Stimulated activated naive CD4-positive, alpha-beta T cell treated with Interleukin-2 at 50 U/mL for 16 hours (primary cell): ENCODE measurements at regions not wholly inside any gene's neighbourhood (a gene's known extent, or its start where the extent isn't known, plus 50 kb on each side); places are given as distances from the start of the nearest gene placed in this dataset.
"Not testable (repeated sequence)": the region's sequence is repeated elsewhere in the genome, so short reads cannot be mapped to it uniquely, and the experiment has no call there.

Source experiments
- DNase-seq: peaks from one replicate; lab custom pipeline; 2025; lab: John Stamatoyannopoulos, UW

GRCh38 chr6:98333273-98333672 is 501.1 kb upstream of the POU3F2 start:
- no peak for DNase-seq

- no peak for DNase-seq
Measured at GRCh38 chr6:98335594-98335993, 498.8 kb upstream of the POU3F2 start.

DNA sequence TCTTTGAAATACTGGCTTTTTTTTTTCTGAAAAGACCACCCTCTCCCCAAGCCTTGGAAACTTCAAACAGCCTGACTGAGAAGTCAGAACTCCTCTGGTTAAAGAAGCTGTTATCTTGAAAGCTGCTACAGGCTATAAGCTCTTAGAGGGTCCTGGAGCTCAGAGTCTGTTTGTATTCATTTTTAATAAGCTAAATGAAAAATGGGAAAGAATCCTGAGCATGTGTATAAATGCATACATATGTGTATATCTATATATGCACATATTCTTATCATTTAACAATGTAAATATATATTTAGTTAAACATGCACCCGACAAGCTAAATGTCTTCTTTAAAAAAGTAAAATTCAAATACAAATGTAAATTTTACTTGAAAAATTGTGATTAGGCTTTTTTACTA is 494.9 kb upstream of the POU3F2 start:
- no peak for DNase-seq

GRCh38 chr6:98343004-98343403 is 491.4 kb upstream of the POU3F2 start:
- DNase-seq, result no peak

- DNase-seq, result no peak
Measured at GRCh38 chr6:98343797-98344196, 490.6 kb upstream of the POU3F2 start.

- DNase-seq, result no peak
Measured at GRCh38 chr6:98352348-98352747, 482.0 kb upstream of the POU3F2 start.

- DNase-seq, result no peak
Measured at GRCh38 chr6:98358173-98358572, 476.2 kb upstream of the POU3F2 start.

GRCh38 chr6:98366371-98366770 is 468.0 kb upstream of the POU3F2 start:
- no peak for DNase-seq

DNA sequence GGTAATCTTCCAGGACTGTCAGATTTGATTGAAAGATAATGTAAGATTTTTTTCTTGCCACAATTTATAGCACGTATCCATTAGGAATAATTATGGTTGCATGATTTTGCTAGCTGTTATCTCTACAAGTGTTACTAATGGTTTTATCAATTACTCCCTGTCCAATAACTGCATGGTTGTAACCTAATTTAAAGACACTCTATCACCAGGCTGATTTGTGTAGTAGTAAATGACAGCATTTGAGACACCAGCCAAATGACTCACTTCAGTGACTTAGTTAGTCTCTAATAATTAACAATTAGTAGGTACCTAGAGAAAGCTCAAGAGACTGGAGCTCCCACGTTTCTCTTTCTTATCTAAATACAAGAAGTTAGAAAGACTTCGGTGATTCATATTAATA is 453.8 kb upstream of the POU3F2 start:
- DNase-seq, result no peak

DNA sequence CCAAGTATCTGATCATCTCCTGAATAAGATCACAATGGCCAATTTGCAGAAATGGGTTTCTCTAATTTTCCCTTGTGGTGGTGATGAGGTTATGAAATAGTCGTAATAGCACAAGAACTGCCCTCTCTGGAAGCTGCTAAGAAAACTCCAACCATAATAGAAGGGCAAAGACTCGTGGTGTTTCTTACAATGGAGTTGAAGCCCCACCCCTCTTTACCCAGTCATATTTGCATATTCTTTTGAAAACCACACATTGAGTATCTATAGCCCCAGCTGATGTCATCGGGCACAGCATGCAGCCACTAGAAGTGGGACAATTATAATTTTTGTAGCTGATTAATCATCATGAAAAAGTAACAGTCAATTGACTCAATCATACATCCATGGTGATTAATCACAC is 452.1 kb upstream of the POU3F2 start:
- DNase-seq, result no peak

DNA sequence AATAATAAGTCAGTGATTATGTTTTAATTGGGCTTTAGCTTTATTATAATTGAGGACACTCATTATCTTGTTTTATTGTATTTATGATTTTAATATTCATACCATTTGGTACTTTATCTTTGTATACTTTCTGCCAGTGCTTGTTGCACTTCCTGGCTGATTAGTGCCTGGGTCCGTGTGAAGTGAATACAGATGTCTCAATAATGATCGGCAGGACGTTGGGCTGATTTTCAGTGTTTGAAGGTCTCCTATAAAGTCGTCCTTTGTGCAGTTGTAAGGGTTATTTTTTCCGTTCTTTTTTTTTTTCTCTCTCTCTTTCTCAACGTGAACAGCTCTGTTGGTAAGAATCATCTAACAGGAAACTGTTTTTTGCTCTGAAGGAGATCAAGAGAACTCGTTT is 450.0 kb upstream of the POU3F2 start:
- DNase-seq, result no peak

GRCh38 chr6:98384801-98385200 is 449.6 kb upstream of the POU3F2 start:
- DNase-seq, result no peak

DNA sequence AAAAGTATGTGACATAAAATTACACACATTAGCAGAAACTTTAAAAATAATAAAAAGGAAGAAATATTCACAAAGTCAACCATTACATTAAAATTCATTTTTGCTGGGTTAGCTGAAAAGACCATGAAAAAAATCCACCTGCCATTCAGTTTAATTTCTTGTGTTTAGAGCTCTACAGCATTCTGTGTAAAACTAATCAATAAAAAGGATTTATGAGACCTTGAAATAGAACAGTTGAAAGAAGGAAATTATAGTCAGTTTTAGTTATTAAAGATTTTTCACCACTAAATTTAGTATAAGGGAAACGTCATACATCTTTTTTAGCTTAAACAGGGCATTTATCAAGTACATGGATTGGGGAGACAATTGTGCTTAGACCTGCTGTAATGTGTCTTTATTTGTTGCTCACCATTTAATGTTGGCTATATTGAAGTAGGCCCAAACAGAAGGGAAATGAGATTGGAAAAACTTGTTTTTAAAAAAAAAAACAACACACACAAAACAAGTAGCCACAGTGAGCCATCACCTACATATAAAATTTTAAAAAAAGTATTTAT is 438.7 kb upstream of the POU3F2 start:
- DNase-seq, result no peak

GRCh38 chr6:98416027-98416426 is 418.3 kb upstream of the POU3F2 start:
- no peak for DNase-seq

DNA sequence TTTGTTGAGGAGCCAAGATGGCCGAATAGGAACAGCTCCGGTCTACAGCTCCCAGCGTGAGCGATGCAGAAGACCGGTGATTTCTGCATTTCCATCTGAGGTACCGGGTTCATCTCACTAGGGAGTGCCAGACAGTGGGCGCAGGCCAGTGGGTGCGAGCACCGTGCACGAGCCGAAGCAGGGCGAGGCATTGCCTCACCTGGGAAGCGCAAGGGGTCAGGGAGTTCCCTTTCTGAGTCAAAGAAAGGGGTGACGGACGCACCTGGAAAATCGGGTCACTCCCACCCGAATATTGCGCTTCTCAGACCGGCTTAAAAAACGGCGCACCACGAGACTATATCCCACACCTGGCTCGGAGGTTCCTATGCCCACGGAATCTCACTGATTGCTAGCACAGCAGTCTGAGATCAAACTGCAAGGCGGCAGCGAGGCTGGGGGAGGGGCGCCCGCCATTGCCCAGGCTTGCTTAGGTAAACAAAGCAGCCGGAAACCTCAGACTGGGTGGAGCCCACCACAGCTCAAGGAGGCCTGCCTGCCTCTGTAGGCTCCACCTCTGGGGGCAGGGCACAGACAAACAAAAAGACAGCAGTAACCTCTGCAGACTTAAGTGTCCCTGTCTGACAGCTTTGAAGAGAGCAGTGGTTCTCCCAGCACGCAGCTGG is 417.7 kb upstream of the POU3F2 start:
- not testable (repeated sequence) for DNase-seq

DNA sequence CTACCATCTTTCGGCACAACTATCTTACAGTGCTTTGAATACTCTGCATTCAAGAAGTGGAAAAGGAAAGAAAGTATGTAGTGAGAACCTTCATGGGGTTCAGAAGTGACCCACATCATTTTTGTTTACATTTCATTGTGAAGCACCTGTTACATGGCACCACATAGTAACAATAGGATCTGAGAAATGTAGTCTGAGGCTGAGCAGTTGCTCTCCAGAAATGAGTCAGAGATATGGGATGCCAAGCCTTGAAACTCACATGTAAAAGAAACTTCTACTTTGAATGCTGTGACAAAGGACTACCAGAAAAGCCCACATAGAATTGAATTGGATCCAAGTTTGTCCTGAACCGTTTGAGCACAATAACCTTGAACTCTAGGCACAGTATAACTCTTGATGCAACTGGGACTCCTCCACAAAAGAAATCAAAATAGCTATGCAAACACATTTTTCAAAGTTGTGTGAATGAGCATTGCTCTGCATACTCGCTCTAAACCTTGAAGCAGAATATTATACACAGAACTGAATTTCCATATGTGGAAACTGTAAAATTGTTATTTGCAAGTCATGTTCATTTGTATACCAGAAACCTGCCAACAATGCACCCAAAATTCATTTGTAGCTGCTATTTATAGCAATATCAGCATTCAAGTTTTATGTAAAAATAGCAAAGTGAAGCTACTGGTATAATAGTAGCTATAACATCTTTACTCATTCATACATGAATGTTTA is 400.9 kb upstream of the POU3F2 start:
- DNase-seq, result no peak

- no peak for DNase-seq
Measured at GRCh38 chr6:98443633-98444032, 390.7 kb upstream of the POU3F2 start.

DNA sequence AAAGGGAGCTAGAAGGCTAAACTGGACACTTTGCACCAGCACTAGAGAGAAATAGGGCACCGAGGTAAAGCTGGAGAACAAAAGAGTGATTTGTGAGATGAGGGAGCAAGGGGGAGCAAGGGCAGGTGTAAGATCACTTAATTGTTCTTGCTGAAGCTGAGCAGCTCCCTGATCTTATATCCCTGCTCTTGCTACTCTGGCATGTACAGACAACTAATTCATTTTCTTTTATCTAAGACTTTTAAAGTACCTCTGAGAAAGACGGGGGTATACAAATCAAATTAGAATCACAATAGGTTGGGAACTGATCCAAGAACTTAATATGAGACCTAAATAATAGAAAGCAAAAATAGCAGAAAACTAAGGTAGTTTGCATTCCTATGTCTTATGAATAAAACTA is 381.7 kb upstream of the POU3F2 start:
- no peak for DNase-seq

- DNase-seq, result no peak
Measured at GRCh38 chr6:98454809-98455322, 379.5 kb upstream of the POU3F2 start.

- no peak for DNase-seq
Measured at GRCh38 chr6:98458708-98459107, 375.7 kb upstream of the POU3F2 start.

DNA sequence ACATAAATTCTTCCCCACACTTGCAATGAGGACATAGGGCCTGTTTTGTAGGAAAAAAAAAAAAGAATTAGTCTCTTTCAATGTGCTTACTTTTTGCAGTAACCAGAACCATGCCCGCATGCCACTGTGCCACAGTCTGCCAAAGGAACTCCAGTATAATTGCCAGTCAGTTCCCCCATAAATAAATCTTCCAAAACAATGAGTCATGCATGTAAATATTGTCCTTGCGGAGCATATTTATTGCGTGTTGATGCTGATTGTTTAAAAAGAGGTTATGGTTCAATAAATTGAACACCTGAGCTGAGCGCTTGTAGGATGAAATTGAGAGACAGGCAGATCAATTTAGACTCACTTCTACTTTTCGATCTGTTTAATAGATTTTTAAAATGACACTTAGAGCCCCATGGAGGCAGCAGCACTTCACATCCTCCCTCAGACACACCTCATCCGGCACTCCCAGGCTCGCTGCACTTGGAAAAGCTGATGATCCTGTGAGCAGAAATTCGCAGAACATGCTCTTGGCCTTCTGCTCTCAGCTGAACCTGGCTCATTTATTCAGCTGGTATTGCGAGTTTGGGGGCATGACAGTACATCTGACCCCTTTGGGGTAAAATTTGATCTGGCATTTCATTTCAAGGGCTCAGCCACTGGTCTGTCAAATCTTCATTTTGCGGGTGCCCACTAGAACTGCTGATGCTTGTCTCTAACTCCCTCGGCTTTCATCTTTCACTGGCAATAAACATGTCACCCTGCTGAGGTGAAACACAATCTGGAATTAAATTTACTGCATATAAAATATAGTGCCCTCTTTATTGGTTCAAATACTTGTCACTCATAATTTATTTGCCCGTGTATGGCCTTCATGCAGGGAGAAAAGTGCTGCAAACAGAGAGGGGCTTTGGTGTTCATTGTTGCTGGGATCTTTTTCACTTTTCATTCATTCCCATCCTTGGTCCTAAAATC is 371.1 kb upstream of the POU3F2 start:
- DNase-seq, result no peak

DNA sequence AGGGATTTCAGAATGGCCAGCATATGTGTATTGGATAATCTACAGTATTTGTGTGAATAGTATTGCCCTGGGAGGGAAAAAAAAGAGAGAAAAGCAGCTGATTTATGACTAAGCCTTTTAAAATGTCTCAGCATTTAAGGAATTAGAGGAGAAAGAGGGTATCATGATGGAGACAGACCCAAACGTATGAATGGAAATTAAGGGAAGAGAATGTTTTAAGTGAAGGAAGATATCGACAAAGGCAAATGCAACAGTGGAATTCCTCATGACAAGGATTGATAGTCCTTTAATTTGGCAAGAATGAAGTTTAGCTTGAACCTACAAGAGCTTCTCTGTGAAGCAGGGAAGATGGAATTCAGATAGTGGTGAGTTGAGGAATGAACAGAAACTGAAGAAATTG is 367.3 kb upstream of the POU3F2 start:
- no peak for DNase-seq
